ENCODE measurements at regions not wholly inside any gene's neighbourhood (a gene's known extent, or its start where the extent isn't known, plus 50 kb on each side); places are given as distances from the start of the nearest gene placed in this dataset.

GRCh38 chr3:189049458-189050236 lies 122.1 kb upstream of the TPRG1 start:
- no peak for DNase-seq

DNA sequence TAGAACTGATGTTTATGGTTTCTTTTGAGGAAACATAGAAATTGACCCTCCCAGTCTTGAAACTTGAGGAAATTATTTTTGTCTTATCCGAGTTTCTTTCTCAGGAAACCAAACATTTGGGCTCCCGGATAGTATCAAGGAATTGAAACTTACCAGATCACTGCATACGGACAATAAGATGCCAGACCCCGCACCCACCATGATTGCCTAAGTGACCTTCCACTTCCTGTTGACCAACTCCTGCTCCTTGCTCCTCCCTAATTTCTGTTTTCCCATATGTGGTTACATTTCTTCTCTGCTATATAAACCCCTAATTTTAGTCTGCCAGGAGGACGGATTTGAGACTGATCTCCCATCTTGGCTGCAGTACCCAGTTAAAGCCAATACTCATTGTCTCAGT lies 118.4 kb upstream of the TPRG1 start:
- DNase-seq: no peak

GRCh38 chr3:189056646-189057335 lies 115.0 kb upstream of the TPRG1 start:
- DNase-seq: peak; percentile 10

GRCh38 chr3:189057369-189057768 lies 114.4 kb upstream of the TPRG1 start:
- no peak for DNase-seq

GRCh38 chr3:189058071-189058470 lies 113.7 kb upstream of the TPRG1 start:
- no peak for DNase-seq

- DNase-seq: no peak
These were observed 100.8 kb upstream of the TPRG1 start for GRCh38 chr3:189070965-189071364.

GRCh38 chr3:189071446-189071845 lies 100.3 kb upstream of the TPRG1 start:
- no peak for DNase-seq

DNA sequence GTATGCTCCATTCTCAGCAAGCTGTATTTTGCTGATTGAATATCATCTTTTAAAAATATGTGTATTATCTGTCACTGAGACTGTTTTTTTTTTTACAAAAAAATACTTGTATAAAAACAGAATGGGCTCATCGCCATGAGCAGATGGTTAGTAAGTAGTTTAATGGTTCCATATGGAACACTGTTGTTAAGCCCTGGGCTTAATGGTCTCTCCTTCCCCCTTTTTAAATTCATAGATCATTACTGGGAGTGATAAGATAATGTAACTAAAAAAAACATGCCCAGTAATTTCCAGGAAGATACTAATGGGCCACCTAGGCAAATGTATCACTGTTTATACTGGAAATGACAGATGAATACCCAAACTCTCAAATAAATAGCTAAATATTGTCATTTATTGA lies 95.3 kb upstream of the TPRG1 start:
- DNase-seq: no peak

DNA sequence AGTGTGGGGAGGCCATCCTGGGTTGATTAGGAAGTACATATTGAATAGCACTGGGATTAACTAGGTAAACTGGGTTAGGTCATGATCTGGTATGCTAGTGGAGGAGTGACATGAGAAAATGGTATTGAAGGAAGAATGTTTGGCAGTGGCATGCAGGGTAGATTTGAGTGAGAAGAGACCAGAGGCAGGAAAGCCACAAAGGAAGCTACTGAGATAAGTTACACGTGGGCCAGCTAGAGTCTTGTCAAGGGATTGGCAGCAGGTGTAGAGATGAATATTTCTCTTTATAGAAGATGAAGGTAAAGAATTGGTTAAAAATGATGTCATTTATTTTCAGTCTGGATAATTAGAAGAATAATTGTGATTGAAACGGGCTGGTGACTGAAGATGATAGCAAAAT lies 91.0 kb upstream of the TPRG1 start:
- DNase-seq: no peak

GRCh38 chr3:189082666-189083427 lies 88.9 kb upstream of the TPRG1 start:
- DNase-seq: no peak

DNA sequence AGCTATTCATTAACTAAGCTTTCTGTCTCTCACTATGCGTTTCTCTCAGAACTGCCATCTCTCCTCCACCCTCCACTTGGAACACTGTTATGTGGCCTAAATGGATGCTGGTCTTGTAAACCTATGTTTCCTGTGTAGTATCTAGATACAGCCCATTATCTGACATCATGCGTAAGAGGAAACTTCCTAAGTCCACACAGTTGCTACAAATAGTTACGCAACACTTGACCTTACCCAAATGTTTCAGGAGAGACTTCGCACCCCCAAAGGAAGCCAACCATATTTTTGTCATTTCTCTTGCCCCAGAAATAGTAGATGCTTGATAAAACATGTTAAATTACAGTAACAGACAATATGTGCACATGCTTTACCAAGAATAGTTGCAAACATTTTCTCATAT lies 87.2 kb upstream of the TPRG1 start:
- DNase-seq: no peak

DNA sequence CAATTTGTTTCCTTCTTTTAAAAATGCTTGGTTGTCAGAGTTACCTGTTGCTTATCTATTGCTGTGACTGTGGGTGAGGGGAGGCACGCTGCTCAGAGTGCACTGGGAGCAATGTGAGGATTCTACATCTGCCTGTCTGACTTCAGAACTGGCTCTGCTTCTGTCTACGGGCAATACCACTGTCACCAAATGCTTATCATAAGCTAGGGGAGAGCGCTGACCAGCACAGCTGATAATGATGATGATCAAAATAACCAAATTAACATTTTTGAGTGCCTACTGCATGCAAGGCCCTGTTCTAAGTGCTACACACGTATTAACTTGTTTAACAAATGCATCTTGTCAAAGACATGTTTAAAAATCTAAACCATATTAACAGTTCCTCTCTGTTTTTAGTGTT lies 79.2 kb upstream of the TPRG1 start:
- no peak for DNase-seq

DNA sequence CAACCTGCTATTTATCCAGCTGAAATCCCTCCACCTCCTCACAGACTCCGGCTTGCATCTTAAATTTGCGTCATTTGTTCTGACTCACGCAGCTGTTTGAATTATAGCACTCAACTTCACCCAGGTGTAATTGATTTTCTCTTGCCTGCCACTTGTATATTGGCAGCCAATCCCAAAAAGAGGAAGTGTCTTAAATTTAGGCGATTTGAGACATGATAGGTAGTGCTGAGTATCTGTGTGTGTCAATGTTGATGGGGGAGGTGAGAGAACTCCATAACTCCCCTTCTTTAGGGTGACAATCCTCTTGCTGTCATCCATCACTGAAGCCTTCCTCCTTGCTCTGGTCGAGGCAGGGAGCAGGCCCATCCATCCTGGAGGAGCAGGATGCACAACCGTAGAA lies 77.2 kb upstream of the TPRG1 start:
- DNase-seq: no peak

GRCh38 chr3:189096092-189096491 lies 75.7 kb upstream of the TPRG1 start:
- DNase-seq: no peak

- no peak for DNase-seq
These were observed 72.7 kb upstream of the TPRG1 start for GRCh38 chr3:189099031-189099471.

DNA sequence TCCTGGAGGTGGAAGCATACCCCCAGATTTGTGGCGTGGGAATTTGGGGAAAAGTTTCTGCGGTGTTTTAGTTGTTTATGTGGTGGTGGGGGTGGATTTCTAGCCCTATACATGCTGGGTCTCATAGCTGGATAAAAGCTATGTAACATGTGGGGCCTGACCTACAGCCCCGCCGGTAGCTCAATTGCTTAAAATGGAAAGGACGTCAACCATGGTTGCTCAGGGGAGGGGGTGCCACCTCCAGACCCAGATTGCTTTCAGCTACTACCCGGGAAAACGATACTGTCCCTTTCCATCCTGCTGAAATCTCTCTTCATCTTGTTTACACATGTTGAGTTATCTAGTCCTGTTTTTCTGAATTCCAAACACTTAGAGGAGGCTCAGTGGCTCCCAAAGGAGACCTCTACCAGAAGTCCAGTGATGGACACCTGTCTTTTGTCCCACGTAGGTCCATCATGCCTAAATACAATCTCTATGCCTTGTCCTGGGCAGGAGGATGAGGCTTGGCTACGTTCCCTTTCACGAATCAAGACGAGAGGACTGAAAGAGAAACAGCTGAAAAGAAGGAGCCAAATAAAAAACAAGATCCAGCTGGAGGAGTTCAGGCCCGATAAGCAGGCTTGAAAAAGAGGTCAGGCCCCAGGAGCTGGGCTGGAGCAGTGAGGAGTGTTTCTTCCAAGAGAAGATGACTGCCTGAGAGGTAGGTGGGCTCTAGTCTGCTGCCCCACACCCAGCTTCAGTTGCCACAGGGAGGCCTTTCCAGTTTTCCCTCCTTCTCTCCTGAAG lies 72.1 kb upstream of the TPRG1 start:
- no peak for DNase-seq

- no peak for DNase-seq
These were observed 70.9 kb upstream of the TPRG1 start for GRCh38 chr3:189100866-189101265.

DNA sequence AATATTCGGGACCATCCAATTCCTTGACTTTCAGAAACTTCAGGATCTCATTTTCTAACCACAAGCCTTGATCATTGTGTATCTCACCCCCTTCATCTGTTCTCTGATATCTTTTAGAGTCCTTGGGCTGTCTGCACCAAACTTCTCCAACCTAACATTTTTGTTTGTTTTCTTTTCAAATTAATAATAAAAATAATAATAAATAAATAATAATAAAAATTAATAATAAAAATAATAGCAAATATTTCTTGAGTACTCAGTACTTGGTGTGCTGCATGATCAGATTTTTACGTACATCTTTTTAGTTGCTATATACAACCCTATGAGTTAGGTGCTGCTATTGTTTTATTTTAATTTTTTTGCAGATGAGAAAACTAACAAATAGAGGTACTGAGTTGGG lies 70.2 kb upstream of the TPRG1 start:
- no peak for DNase-seq

DNA sequence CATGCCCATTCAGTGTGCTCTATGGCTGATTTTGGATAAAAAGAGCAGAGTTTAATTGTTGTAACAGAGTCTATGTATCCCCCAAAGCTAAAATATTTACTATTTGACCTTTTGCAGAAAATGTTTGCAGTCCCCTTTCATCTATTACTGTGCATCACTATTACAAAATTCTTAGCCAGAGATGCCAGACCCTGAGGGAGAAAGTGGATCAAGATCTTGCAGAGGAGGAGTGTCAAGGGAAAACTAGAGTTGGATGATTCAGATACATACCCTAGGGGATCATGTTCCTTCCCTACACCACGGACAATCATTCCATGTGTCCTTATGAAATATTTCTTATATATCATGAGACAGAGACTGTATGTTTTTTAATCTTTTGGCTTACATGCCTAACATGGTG lies 68.6 kb upstream of the TPRG1 start:
- no peak for DNase-seq

- DNase-seq: peak; percentile 66
These were observed 63.7 kb upstream of the TPRG1 start for GRCh38 chr3:189108067-189108466.

DNA sequence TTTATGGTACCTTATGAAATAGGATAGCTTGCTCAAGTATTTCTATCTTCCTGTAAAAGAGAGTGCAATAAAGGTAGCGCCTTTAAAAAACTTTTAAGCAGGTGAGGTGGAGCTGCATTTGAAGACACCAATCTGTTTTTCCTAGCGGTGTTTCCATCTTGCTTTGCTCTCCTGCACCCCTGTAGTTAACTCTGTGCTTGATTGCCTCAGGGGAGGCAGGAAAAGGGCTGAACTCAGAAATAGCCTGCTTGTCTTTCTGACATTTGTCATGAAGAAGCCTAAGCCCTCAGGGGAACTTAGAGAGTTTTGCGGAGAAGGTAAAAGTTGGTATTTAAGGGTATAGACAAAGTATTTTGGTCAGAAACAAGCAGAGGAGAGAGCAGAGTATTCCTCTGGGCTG lies 63.0 kb upstream of the TPRG1 start:
- no peak for DNase-seq

GRCh38 chr3:189109145-189109544 lies 62.6 kb upstream of the TPRG1 start:
- DNase-seq: no peak

GRCh38 chr3:189117087-189117486 lies 54.7 kb upstream of the TPRG1 start:
- DNase-seq: no peak
